H9 (cell line): ENCODE measurements at regions not wholly inside any gene's neighbourhood (a gene's known extent, or its start where the extent isn't known, plus 50 kb on each side); places are given as distances from the start of the nearest gene placed in this dataset.

ENCODE experiments used
- DNase-seq: peaks from one replicate; pipeline ENCODE4 v3.0.0-alpha.2; 2017
- H2AFZ ChIP-seq: one replicate; pipeline ENCODE4 v1.6.1; 2013; ENCODE audit warnings: mild to moderate bottlenecking, low read length, control low read depth, moderate library complexity
- H2AK5ac ChIP-seq: 2 replicates; pipeline ENCODE4 v1.6.1; 2013; ENCODE audit warnings: low read length, control low read depth, mixed read lengths; ENCODE audit not compliant: insufficient read length
- H2BK120ac ChIP-seq: one replicate; pipeline ENCODE4 v1.6.1; 2013; ENCODE audit warnings: low read depth, mild to moderate bottlenecking, low read length, control low read depth, inconsistent platforms; ENCODE audit not compliant: poor library complexity, severe bottlenecking
- H2BK12ac ChIP-seq: 2 replicates; pipeline ENCODE4 v1.6.1; 2013; ENCODE audit warnings: low read length, control low read depth, mixed read lengths, low read depth; ENCODE audit not compliant: insufficient read length
- H2BK15ac ChIP-seq: 2 replicates; pipeline ENCODE4 v1.6.1; 2013; ENCODE audit warnings: low read depth, low read length, control low read depth
- H2BK20ac ChIP-seq: one replicate; pipeline ENCODE4 v1.6.1; 2013; ENCODE audit warnings: low read depth, mild to moderate bottlenecking, low read length, control low read depth, inconsistent platforms; ENCODE audit not compliant: poor library complexity, severe bottlenecking
- H2BK5ac ChIP-seq: 2 replicates; pipeline ENCODE4 v1.6.1; 2013; ENCODE audit warnings: low read length, control low read depth, mixed read lengths; ENCODE audit not compliant: insufficient read length
- H3K14ac ChIP-seq: 2 replicates; pipeline ENCODE4 v1.6.1; 2013; ENCODE audit warnings: low read length, control low read depth; ENCODE audit not compliant: insufficient read depth
- H3K18ac ChIP-seq: 2 replicates; pipeline ENCODE4 v1.6.1; 2013; ENCODE audit warnings: low read depth, mild to moderate bottlenecking, mixed read lengths, low read length, control low read depth; ENCODE audit not compliant: insufficient read length
- H3K23ac ChIP-seq: 2 replicates; pipeline ENCODE4 v1.6.1; 2013; ENCODE audit warnings: low read length, control low read depth, mixed read lengths, low read depth; ENCODE audit not compliant: insufficient read length
- H3K23me2 ChIP-seq: 2 replicates; pipeline ENCODE4 v1.6.1; 2013; ENCODE audit warnings: low read depth, mild to moderate bottlenecking, mixed read lengths, low read length, control low read depth; ENCODE audit not compliant: insufficient read length, poor library complexity, severe bottlenecking
- H3K27ac ChIP-seq: 2 replicates; pipeline ENCODE4 v1.5.1; 2013; ENCODE audit warnings: low read length, control low read depth, mixed read lengths, low read depth; ENCODE audit not compliant: insufficient read length
- H3K27me3 ChIP-seq: 2 replicates; pipeline ENCODE4 v1.6.1; 2013; ENCODE audit warnings: low read length, control low read depth, inconsistent platforms; ENCODE audit not compliant: insufficient read depth
- H3K4ac ChIP-seq: 2 replicates; pipeline ENCODE4 v1.6.1; 2013; ENCODE audit warnings: low read depth, mild to moderate bottlenecking, control low read depth, inconsistent platforms, low read length, moderate library complexity
- H3K4me1 ChIP-seq: 2 replicates; pipeline ENCODE4 v1.6.1; 2013; ENCODE audit warnings: low read length, control low read depth, inconsistent platforms; ENCODE audit not compliant: insufficient read depth
- H3K4me2 ChIP-seq: 2 replicates; pipeline ENCODE4 v1.6.1; 2013; ENCODE audit warnings: low read length, control low read depth, mixed read lengths; ENCODE audit not compliant: insufficient read length, insufficient read depth
- H3K56ac ChIP-seq: 2 replicates; pipeline ENCODE4 v1.6.1; 2013; ENCODE audit warnings: low read depth, mild to moderate bottlenecking, mixed read lengths, low read length, control low read depth; ENCODE audit not compliant: insufficient read length
- H3K79me1 ChIP-seq: 2 replicates; pipeline ENCODE4 v1.6.1; 2013; ENCODE audit warnings: low read depth, mild to moderate bottlenecking, moderate library complexity, low read length, control low read depth, inconsistent platforms; ENCODE audit not compliant: insufficient read depth, poor library complexity, severe bottlenecking
- H3K79me2 ChIP-seq: 2 replicates; pipeline ENCODE4 v1.6.1; 2013; ENCODE audit warnings: low read length, control low read depth, inconsistent platforms; ENCODE audit not compliant: insufficient read depth
- H3K9ac ChIP-seq: 2 replicates; pipeline ENCODE4 v1.6.1; 2013; ENCODE audit warnings: low read length, control low read depth, mixed read lengths; ENCODE audit not compliant: insufficient read length; ENCODE audit errors: extremely low read depth
- H3K9me3 ChIP-seq: one replicate; pipeline ENCODE4 v1.6.1; 2013; ENCODE audit warnings: low read depth, low read length, inconsistent platforms; ENCODE audit not compliant: control insufficient read depth
- H3T11ph ChIP-seq: one replicate; pipeline ENCODE4 v1.6.1; 2013; ENCODE audit warnings: mild to moderate bottlenecking, low read length, control low read depth, inconsistent platforms
- H4K20me1 ChIP-seq: one replicate; pipeline ENCODE4 v1.6.1; 2013; ENCODE audit not compliant: control insufficient read depth, insufficient read length, insufficient read depth
- H4K5ac ChIP-seq: 2 replicates; pipeline ENCODE4 v1.6.1; 2013; ENCODE audit warnings: low read depth, mild to moderate bottlenecking, mixed read lengths, low read length, control low read depth; ENCODE audit not compliant: insufficient read length
- H4K8ac ChIP-seq: replicated peaks from 2 replicates; pipeline ENCODE4 v1.6.1; 2013; ENCODE audit warnings: low read length, control low read depth, mixed read lengths, low read depth; ENCODE audit not compliant: insufficient read length
- H4K91ac ChIP-seq: 2 replicates; pipeline ENCODE4 v1.6.1; 2013; ENCODE audit warnings: low read depth, mild to moderate bottlenecking, moderate library complexity, mixed read lengths, low read length, control low read depth; ENCODE audit not compliant: insufficient read length
- H3K27ac Mint-ChIP-seq, 3 experiments: 2 replicates in 2 of 3; 3 replicates in 1 of 3; pipeline ENCODE4 v1.8.0; 2020 to 2021; ENCODE audit warnings: mixed read lengths in 3 of 3, mild to moderate bottlenecking in 1 of 3, moderate library complexity in 1 of 3
- H3K27me3 Mint-ChIP-seq: 2 replicates; pipeline ENCODE4 v1.8.0; 2021; ENCODE audit warnings: low read depth, mild to moderate bottlenecking, moderate library complexity, mixed read lengths
- H3K36me3 Mint-ChIP-seq, 3 experiments: 2 replicates in 2 of 3; 3 replicates in 1 of 3; pipeline ENCODE4 v1.8.0; 2020 to 2021; ENCODE audit warnings: low read depth in 3 of 3, mixed read lengths in 3 of 3; ENCODE audit not compliant: insufficient read depth in 1 of 3
- H3K4me1 Mint-ChIP-seq, 2 experiments: 2 replicates each; pipeline ENCODE4 v1.8.0; 2020; ENCODE audit warnings: mixed read lengths in 2 of 2
- H3K4me3 Mint-ChIP-seq, 2 experiments: 2 replicates in 1 of 2; 3 replicates in 1 of 2; pipeline ENCODE4 v1.8.0; 2020 to 2021; ENCODE audit warnings: mild to moderate bottlenecking in 2 of 2, mixed read lengths in 2 of 2, moderate library complexity in 1 of 2
- H3K9me3 Mint-ChIP-seq, 2 experiments: 2 replicates in 1 of 2; 3 replicates in 1 of 2; pipeline ENCODE4 v1.8.0; 2020; ENCODE audit warnings: mild to moderate bottlenecking in 2 of 2, mixed read lengths in 2 of 2, moderate library complexity in 1 of 2
- WGBS: extraction: QIAGEN DNeasy Blood & Tissue Kit; methylation state at CpG from one replicate; pipeline ENCODE4 v1.1.7; 2013; ENCODE audit warnings: missing lambda C conversion rate, low lambda C conversion rate, mixed read lengths; ENCODE audit not compliant: insufficient read length; ENCODE audit errors: extremely low coverage; 5-methylcytosine and 5-hydroxymethylcytosine counted together
- TF ChIP-seq, protein P1 (sequence below): fragments of 200-600 bp; sonication (generic); conservative IDR thresholded peaks from 3 replicates; pipeline ENCODE4 v1.8.0; 2021; ENCODE audit warnings: antibody characterized with exemption, mild to moderate bottlenecking

DNA sequence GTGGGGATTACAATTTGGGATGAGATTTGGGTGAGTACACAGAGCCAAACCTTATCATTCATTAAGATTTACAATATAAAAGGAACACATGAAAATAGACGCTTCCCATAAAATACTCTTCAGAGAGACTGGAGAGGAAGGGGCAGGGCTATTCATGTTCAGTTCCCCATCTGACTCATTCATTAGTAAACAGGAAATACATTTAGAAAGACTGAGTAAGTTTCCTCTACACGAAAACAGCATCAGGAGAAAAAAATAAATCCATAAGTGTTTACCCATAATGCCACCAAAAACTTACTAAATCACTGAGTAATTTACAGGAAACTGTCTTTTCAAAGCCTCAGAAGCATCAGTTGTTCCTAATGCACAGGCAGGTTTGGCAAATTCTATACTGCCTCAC lies 255.4 kb upstream of the CXorf51A start:
- Histone ChIP-seq H4K91ac (no peak overlapping the region), H2BK20ac (no peak overlapping the region), H2AK5ac (no peak overlapping the region), H4K5ac (no peak overlapping the region), H2BK5ac (no peak overlapping the region), H4K20me1 (no peaks in the 10 kb centered on the region), H3K27ac (no peak overlapping the region), H4K8ac (no peak overlapping the region), H2BK12ac (no peak overlapping the region), H3K56ac (no peak overlapping the region), H2AFZ (no peak overlapping the region), H3K14ac (no peak overlapping the region), H3K4me2 (no peak overlapping the region), H2BK15ac (no peak overlapping the region), H3K23me2 (no peaks in the 10 kb centered on the region), H3K18ac (no peak overlapping the region), H3T11ph (no peak overlapping the region), H3K79me2 (peaks cover 2% of the 10 kb centered on the region; the same call in 1 of the 2 replicates), H3K27me3 (no peaks in the 10 kb centered on the region), H3K4me1 (no peaks in the 10 kb centered on the region), H3K79me1 (no peaks in the 10 kb centered on the region), H3K23ac (no peak overlapping the region), H3K4ac (no peak overlapping the region), H3K9ac (no peak overlapping the region), H3K9me3 (peaks cover 21% of the 10 kb centered on the region), H2BK120ac (no peak overlapping the region)
- WGBS, result no CpG with 5 or more reads among the region's 2 CpGs
- Mint-ChIP-seq H3K4me1 (no peaks in the 10 kb centered on the region), H3K36me3 (peaks cover 0 to 3% (median 0%) of the 10 kb centered on the region in 3 experiments; a peak in 1 of 7 replicates), H3K9me3 (peaks cover 44 to 57% of the 10 kb centered on the region in 2 experiments), H3K27me3 (peaks cover 1% of the 10 kb centered on the region; the same call in 1 of the 2 replicates), H3K4me3 (no peak overlapping the region), H3K27ac (no peak overlapping the region)
- no peak for DNase-seq
- TF ChIP-seq, protein P1, sequence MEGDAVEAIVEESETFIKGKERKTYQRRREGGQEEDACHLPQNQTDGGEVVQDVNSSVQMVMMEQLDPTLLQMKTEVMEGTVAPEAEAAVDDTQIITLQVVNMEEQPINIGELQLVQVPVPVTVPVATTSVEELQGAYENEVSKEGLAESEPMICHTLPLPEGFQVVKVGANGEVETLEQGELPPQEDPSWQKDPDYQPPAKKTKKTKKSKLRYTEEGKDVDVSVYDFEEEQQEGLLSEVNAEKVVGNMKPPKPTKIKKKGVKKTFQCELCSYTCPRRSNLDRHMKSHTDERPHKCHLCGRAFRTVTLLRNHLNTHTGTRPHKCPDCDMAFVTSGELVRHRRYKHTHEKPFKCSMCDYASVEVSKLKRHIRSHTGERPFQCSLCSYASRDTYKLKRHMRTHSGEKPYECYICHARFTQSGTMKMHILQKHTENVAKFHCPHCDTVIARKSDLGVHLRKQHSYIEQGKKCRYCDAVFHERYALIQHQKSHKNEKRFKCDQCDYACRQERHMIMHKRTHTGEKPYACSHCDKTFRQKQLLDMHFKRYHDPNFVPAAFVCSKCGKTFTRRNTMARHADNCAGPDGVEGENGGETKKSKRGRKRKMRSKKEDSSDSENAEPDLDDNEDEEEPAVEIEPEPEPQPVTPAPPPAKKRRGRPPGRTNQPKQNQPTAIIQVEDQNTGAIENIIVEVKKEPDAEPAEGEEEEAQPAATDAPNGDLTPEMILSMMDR, result no peak
